Liver (tissue), 3 donors: ENCODE measurements at regions not wholly inside any gene's neighbourhood (a gene's known extent, or its start where the extent isn't known, plus 50 kb on each side); places are given as distances from the start of the nearest gene placed in this dataset.

Source experiments
- JUND ChIP-seq, 2 donors: IDR thresholded peaks; 2 replicates each; pipeline ENCODE4 v1.6.1; 2016; ENCODE audit warnings: antibody characterized with exemption in 2 of 2
- RAD21 ChIP-seq, 2 donors: IDR thresholded peaks; 2 replicates each; pipeline ENCODE4 v1.6.1; 2016; ENCODE audit warnings: antibody characterized with exemption in 2 of 2, mild to moderate bottlenecking in 2 of 2
- SP1 ChIP-seq: IDR thresholded peaks from 2 replicates; pipeline ENCODE4 v1.6.1; 2018; ENCODE audit warnings: antibody characterized with exemption, mild to moderate bottlenecking
- TAF1 ChIP-seq: conservative IDR thresholded peaks from 2 replicates; pipeline ENCODE4 v1.6.1; 2016; ENCODE audit warnings: antibody characterized with exemption, mild to moderate bottlenecking
- YY1 ChIP-seq: IDR thresholded peaks from 2 replicates; pipeline ENCODE4 v1.6.1; 2016; ENCODE audit warnings: antibody characterized with exemption, mild to moderate bottlenecking
- TF ChIP-seq, protein P1 (sequence below): IDR thresholded peaks from 2 replicates; pipeline ENCODE4 v1.6.1; 2016; ENCODE audit warnings: antibody characterized with exemption
- TF ChIP-seq, protein P2 (sequence below): fragments of 150-350 bp; IDR thresholded peaks from 2 replicates; pipeline ENCODE4 v1.5.1; 2017; ENCODE audit warnings: improper control_type of control experiment, low read depth, low read length; ENCODE audit not compliant: missing input control
- donor health status: healthy.
- donor health status: healthy.

DNA sequence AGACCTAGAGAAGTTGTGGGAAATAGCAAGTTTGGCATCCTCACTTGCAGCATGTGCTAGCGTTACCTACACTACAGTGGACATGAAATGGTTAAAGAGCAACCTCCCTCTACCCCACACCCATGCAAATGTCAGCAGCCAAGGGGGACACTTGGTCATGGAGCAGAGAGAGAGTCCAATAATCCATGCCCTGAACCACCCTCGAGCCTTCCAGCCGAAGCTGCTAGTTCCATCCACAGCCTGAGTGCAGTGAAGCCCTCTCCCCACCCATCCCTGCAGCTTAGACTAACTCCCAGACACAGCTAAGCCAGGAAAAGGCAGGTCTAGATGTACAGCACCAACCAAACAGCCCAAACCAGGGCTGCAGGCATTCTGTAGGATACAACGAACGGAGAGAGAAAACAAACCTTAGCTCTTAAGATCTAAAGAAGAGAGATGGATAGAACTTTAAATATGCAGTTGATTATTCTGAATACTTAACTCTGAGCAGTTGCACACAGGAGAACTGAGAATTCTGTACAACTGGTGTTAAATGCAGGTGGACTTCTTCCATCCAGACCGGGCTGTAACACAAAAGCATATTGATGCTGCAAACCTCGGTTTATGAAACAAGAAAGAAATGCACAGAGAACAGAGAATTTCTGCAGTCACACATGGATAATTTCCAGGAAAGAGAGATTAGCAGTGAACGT, 93.8 kb downstream of the SALL1 start:
- TF ChIP-seq RAD21 (IDR thresholded peaks at IDR 0.05) (no peak), YY1 (no peak), TAF1 (peak; percentile 3), JUND (IDR thresholded peaks at IDR 0.05) (no peak), SP1 (peak; percentile 18)
- TF ChIP-seq, protein P1, sequence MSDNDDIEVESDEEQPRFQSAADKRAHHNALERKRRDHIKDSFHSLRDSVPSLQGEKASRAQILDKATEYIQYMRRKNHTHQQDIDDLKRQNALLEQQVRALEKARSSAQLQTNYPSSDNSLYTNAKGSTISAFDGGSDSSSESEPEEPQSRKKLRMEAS = no peak
- TF ChIP-seq, protein P2, sequence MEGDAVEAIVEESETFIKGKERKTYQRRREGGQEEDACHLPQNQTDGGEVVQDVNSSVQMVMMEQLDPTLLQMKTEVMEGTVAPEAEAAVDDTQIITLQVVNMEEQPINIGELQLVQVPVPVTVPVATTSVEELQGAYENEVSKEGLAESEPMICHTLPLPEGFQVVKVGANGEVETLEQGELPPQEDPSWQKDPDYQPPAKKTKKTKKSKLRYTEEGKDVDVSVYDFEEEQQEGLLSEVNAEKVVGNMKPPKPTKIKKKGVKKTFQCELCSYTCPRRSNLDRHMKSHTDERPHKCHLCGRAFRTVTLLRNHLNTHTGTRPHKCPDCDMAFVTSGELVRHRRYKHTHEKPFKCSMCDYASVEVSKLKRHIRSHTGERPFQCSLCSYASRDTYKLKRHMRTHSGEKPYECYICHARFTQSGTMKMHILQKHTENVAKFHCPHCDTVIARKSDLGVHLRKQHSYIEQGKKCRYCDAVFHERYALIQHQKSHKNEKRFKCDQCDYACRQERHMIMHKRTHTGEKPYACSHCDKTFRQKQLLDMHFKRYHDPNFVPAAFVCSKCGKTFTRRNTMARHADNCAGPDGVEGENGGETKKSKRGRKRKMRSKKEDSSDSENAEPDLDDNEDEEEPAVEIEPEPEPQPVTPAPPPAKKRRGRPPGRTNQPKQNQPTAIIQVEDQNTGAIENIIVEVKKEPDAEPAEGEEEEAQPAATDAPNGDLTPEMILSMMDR = no peak
